DMS153 (cell line): ENCODE measurements at regions not wholly inside any gene's neighbourhood (a gene's known extent, or its start where the extent isn't known, plus 50 kb on each side); places are given as distances from the start of the nearest gene placed in this dataset.
"Not testable (repeated sequence)": the region's sequence is repeated elsewhere in the genome, so short reads cannot be mapped to it uniquely, and the experiment has no call there.

Experiments used
- DNase-seq: peaks from one replicate; lab custom pipeline; 2025; lab: John Stamatoyannopoulos, UW

- DNase-seq, result no peak
These were observed 100.1 kb upstream of the GADD45A start for GRCh38 chr1:67584938-67585337.

DNA sequence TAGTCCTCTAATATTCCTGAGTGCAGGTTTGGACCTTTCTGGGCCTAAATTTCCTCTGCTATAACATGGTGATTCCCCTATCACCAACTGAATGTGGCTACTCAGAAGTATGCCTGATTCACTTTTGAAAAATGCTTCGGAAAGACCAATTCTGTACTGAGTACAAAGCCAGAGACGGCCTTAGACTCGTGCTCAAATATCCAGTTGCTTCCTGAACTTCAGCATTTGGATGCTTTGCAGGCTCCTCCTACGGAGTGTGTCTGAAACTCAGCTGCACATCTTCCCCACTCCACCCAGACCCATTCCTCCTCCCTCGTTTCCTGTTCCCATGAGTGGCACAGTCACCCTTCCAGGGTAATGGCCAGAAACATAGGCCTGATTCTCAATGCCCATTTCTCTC, 98.4 kb upstream of the GADD45A start:
- no peak for DNase-seq

DNA sequence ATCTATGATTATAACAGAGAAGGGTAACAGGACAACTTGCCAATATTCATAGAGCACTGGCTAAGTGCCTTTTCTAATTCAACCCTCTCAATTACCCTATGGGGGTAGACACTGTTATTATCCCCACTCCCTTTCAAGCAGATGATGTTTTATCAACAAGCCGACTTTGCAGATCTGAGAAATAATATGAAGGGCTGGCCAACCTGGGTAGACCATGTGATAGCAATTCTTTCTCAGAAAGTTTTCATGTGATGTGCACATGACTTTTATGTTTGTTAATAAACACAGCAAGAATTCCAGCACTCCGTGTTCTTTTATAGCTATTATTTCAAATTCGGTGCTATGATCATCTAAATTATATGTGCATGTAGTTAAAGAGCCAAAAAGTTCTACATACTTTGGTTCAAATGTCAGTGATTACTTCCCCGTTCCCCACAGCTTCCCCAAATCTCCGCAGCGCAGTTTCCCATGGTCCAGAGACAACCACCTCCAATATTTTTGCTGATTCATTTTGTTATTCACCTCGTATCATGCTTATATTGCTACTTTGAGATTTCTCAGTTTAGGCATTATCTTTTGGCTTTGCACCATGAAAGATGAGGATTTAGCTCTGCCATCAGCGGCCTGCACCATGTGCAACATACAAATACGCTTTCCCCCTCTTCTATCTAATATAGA, 96.7 kb upstream of the GADD45A start:
- DNase-seq, result no peak

- DNase-seq, result no peak
These were observed 95.3 kb upstream of the GADD45A start for GRCh38 chr1:67589519-67590233.

GRCh38 chr1:67590329-67590728, 94.7 kb upstream of the GADD45A start:
- no peak for DNase-seq

GRCh38 chr1:67594764-67595163, 90.2 kb upstream of the GADD45A start:
- no peak for DNase-seq

DNA sequence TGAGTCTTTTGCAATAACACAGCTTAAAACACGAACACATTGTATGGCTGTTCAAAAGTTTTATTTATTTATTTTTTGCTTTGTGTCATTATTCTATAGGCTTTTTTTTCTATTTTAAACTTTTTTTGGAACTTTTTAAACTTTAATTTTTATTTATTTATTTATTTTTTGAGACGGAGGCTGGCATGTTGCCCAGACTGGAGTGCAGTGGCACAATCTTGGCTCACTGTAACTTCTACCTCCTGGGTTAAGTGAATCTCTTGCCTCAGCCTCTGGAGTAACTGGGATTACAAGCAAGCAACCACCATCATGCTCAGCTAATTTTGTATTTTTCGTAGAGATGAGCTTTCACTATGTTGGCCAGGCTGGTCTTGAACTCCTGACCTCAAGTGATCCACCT, 88.3 kb upstream of the GADD45A start:
- DNase-seq, result no peak

DNA sequence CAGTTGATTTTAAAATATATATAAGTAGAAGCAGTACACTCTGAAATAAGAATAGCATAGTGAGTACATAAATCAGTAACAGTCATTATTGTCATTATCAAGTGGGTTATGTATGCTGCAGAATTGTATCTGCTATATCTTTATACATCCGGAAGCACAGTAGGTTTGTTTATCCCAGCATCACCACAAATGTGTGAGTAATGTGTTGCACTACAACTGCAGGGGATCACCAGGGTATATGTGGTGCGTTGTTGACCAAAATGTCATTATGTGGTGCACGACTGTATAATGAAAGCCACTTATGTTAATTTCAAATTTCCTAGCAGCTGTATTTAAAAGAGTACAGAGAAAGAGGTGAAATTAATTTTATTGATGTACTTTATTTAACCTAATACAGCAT, 87.7 kb upstream of the GADD45A start:
- DNase-seq, result no peak

DNA sequence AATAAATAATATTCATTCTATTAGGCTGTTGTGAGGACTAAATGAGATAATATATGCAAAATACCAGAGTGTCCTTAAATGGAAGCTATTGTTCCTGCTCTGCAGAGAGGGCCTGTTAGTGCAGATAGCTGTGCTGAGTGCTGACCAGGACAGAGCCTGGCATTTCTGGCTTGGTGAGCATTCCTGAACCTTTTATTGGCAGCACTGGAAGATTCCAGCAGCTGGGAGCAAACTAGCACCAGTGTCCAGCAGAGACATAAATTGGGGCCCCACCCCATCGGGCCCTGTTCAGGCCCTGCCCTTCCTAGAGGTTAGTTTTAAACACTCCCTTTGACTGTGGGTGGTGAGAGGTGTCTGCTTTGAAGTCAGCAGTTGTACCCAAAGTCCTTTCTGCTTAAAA, 85.9 kb upstream of the GADD45A start:
- DNase-seq, result no peak

DNA sequence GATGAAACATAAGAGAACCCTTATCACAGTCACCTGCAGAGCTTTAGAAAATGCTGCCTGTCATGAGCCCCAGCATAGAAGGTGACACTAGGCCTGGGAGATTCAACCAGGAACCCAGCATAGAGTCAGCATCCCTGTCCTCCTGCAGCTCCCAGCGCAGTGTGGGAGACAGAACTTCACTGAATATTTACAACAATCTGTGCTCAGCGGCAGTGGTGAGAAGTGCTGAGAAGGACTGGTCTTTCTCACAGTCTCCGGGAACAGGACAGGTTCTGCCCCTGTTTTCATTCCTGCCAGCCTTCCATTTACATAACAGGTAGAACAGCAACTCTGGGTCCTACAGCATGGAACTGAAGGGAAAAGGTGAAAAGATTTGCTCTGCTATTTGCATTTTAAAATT, 83.5 kb upstream of the GADD45A start:
- DNase-seq, result no peak

DNA sequence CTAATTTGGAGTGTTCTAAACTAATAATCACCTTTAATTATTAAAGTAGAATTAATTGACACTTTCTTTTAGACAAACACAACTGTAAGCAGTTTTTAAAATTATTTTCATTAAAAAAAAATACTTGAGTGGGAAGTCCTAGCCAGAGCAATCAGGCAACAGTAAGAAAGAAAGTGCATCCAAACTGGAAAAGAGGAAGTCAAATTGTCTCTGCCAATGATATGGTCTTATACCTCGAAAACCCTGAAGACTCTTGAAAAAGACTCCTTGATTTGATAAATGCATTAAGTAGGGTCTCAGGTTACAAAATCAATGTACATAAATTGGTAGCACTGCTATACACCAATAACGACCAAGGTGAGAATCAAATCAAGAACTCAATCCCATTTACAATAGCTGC, 83.0 kb upstream of the GADD45A start:
- DNase-seq, result no peak

GRCh38 chr1:67604778-67605177, 80.2 kb upstream of the GADD45A start:
- DNase-seq, result no peak

DNA sequence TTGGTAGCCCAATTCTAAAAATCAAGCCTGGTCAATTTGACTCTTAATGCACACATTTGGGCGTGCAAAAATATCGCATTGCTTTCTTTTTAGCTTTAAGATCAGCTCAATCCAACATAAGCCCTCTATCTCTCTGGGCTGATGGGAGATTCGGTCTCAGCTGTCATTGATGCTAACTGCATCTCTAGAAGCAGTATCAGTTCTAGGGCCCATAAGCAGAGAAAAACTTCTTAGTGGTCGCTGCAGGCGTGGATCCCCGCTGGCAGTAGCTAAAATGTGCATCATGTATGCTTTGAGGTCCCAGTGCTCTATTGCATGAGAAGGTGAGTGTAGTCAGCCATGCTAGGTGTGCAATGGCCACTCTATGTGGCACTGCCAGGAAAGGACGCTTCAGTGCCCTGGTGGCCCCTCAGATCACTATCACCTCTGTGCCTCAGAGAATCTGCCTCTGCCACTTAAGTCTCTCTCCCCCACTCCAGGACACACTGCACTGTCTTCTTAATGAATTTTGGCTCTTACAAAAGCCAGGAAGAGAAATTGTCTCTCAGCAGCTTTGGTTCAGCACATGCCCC, 79.7 kb upstream of the GADD45A start:
- DNase-seq, result no peak

DNA sequence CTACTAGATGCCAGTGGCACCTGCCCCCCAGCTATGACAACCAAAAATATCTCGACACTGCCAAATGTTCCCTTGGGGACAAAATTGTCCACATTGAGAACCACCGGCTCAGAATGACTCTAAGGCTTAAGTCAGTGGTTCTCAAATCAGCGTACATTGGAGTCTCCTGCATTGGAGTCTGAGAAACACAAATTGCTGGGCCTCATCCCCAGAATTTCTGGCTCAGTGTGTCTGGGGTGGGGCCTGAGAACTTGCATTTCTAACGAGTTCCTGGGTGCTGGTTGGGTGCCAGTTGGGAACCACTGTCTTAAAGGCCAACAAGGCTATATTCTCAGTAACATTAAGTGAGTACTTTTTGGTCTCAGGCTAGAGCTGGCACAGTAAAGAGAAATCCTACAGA, 77.7 kb upstream of the GADD45A start:
- DNase-seq, result no peak

DNA sequence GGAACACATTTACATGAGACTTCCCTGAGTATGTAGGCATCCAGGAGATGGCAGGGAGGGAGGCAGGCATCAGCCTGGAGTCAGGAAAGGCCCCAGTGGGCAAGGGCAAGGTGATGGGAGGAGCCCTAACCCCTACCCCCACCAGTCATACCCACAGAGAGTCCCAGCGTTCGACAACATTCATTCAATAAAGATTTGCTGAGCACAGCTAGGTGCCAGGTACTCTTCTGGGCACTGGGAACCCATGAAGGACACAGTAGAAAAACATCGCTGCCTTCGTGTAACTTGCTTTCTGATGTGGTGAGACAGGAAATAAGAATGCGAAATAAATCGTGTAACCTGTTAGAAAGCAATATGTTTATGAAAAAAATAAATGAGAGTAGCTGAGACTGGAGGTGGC, 77.3 kb upstream of the GADD45A start:
- DNase-seq, result no peak

DNA sequence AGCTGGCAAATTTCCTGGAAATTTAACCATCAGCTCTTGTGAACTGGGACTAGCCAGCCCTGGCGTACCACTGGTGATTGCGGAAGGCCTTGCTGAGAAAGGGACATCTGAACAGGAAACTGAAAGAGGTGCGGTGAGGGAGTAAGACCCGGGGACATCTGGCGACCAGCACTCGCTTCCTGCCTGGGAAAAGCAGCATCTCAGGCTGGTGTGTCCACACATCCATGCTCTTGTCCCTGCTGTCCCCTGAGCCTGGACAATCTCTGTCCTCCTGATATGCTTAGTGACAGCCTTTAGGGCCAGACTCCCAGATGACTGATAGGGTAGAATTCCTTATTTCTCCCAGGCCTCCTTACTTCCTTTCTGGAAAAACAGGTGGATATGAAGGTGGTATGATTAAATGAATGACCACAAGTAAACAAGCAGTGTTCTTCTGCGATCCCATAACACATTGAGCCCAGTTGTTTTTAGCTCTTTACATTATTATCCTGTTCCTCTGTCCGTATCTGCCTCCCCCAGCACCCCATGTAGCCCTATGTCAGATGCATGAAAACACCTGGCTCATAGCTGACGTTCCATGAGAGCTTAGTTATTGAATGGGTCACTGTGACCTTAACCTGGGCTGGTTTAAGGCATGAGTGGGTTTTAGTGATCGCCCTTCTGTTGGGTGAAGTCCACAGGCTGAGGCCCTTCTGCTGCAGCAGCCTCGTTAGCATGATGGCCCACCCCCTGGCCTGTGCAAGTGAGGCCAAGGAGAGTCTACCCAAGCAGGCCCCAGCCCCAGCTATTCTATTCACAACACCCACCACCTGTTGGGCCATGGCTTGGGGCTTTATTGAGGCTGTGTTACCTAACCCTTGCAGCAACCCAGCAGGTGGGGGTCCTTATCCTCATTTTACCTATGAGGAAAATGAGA, 76.1 kb upstream of the GADD45A start:
- no peak for DNase-seq

DNA sequence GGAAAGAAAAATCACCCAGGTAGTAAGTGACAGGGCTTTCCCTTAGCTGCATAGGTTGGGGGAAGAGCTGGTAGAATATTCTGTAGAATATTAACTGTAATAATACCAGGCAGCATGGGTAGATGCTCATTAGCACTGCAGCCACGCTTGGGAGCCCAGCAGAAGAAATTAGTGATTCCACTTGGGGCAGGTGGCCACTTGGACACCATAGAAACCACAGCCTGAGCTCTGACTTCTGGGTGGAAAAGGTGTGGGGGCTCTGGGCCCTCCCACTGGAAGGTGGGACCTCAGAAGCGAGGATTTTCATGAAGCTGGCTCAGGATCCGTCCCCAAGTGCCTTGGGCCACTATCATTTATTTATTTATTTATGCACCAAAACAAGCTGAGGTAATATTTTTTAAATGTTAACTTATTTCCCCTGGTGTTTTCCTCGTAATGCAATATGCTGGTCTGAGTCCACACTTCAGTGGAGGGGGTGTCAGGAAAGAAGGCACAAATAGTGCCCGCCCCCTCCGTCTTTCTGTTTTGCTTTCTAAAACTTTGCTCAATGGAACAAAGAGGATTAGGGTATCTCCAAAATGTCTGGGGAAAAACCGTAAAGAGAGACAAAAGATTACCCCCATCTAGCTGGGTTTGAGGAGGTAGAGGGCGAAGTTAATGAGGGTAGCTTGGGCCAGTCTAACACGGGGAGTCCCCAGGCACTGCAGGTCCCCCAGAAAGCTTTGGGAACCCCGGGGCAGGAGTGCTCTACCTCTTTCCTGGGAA, 75.2 kb upstream of the GADD45A start:
- no peak for DNase-seq

GRCh38 chr1:67610450-67610849, 74.6 kb upstream of the GADD45A start:
- no peak for DNase-seq

GRCh38 chr1:67611846-67612245, 73.2 kb upstream of the GADD45A start:
- no peak for DNase-seq

- DNase-seq, result no peak
These were observed 72.2 kb upstream of the GADD45A start for GRCh38 chr1:67612788-67613241.

DNA sequence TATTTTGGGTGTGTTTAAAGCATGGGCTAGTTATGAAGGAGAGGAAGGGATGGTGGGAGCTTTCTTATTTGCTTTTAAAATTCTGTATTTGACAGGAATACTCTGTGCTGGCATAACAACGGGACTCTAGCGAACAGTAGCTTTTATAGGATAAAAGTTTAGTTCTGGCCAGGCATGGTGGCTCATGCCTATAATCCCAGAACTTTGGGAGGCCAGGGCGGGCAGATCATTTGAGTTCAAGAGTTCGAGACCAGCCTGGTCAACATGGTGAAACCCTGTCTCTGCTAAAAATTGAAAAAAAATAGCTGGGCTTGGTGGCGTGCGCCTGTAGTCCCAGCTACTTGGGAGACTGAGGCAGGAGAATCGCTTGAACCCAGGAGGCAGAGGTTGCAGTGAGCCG, 71.5 kb upstream of the GADD45A start:
- not testable (repeated sequence) for DNase-seq

DNA sequence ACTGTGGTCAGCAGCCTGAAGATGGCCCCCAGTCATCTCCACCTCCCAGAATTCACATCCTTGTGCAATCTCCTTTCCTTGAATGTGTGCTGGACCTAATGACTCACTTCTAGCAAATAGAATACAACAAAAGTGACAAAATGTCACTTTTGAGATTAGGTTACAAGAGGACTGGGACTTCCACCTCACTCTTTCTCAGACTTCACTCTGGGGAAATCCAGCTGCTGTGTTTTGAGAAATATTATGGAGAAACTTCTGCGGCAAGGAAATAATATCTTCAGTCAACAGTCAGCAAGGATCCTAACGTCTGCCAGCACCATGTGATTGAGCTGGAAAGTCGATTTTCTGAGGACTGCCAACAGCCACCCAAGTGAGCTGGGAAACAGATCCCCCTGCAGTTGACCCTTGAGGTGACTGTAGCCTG, 70.5 kb upstream of the GADD45A start:
- DNase-seq, result no peak
